ENCODE measurements at regions not wholly inside any gene's neighbourhood (a gene's known extent, or its start where the extent isn't known, plus 50 kb on each side); places are given as distances from the start of the nearest gene placed in this dataset.

GRCh38 chr6:4433199-4433598 is 297.8 kb upstream of the ECI2 start:
- ATAC-seq: no peak
- no peak for TF ChIP-seq ZNF565 (CRISPR knock-in tag; conservative IDR thresholded peaks at IDR 0.05; ENCODE audit: low read depth)
- no peak for TF ChIP-seq ZC3H10 (CRISPR knock-in tag; IDR thresholded peaks at IDR 0.05)
- TF ChIP-seq GLIS3 (CRISPR knock-in tag; IDR thresholded peaks at IDR 0.05): no peak
- no peak for TF ChIP-seq BACH2 (CRISPR knock-in tag; IDR thresholded peaks at IDR 0.05; ENCODE audit: borderline replicate concordance)
- no peak for TF ChIP-seq TSHZ2 (CRISPR knock-in tag; IDR thresholded peaks at IDR 0.05)
- no peak for TF ChIP-seq ZNF70 (CRISPR knock-in tag; IDR thresholded peaks at IDR 0.05)
- no peak for TF ChIP-seq PPARA (CRISPR knock-in tag; IDR thresholded peaks at IDR 0.05; ENCODE audit: borderline replicate concordance)
- no peak for TF ChIP-seq CREB5 (CRISPR knock-in tag; IDR thresholded peaks at IDR 0.05; ENCODE audit: low read depth)
- no peak for TF ChIP-seq ZFP3 (CRISPR knock-in tag; IDR thresholded peaks at IDR 0.05)
- no peak for TF ChIP-seq ISL1 (CRISPR knock-in tag; IDR thresholded peaks at IDR 0.05)
- TF ChIP-seq TCF4 (CRISPR knock-in tag; IDR thresholded peaks at IDR 0.05; ENCODE audit: borderline replicate concordance): no peak
- no peak for TF ChIP-seq PATZ1 (CRISPR knock-in tag; IDR thresholded peaks at IDR 0.05; ENCODE audit: borderline replicate concordance)
- no peak for TF ChIP-seq ESRRG (CRISPR knock-in tag; IDR thresholded peaks at IDR 0.05)
- no peak for TF ChIP-seq POU6F1 (CRISPR knock-in tag; IDR thresholded peaks at IDR 0.05; ENCODE audit: borderline replicate concordance, low read depth)
- no peak for TF ChIP-seq SNAI2 (CRISPR knock-in tag; IDR thresholded peaks at IDR 0.05)
- no peak for TF ChIP-seq ARNTL (CRISPR knock-in tag; IDR thresholded peaks at IDR 0.05; ENCODE audit: borderline replicate concordance, low read depth)
- no peak for TF ChIP-seq CSDC2 (CRISPR knock-in tag; IDR thresholded peaks at IDR 0.05)
- no peak for TF ChIP-seq ZFP30 (CRISPR knock-in tag; IDR thresholded peaks at IDR 0.05)
- no peak for TF ChIP-seq CSRNP3 (CRISPR knock-in tag; IDR thresholded peaks at IDR 0.05)
- no peak for TF ChIP-seq ZNF8 (CRISPR knock-in tag; IDR thresholded peaks at IDR 0.05)

- ATAC-seq: no peak
- no peak for TF ChIP-seq ZC3H10 (CRISPR knock-in tag; IDR thresholded peaks at IDR 0.05)
- TF ChIP-seq SNAI2 (CRISPR knock-in tag; IDR thresholded peaks at IDR 0.05): no peak
- TF ChIP-seq ARNTL (CRISPR knock-in tag; IDR thresholded peaks at IDR 0.05; ENCODE audit: borderline replicate concordance, low read depth): no peak
Observed at GRCh38 chr6:4426968-4427367, 291.6 kb upstream of the ECI2 start.

- ATAC-seq: no peak
- TF ChIP-seq ZNF70 (CRISPR knock-in tag; IDR thresholded peaks at IDR 0.05) (no peak), ZNF565 (CRISPR knock-in tag; conservative IDR thresholded peaks at IDR 0.05; ENCODE audit: low read depth) (no peak), TOX (CRISPR knock-in tag; IDR thresholded peaks at IDR 0.05; ENCODE audit: borderline replicate concordance) (no peak), ARNTL (CRISPR knock-in tag; IDR thresholded peaks at IDR 0.05; ENCODE audit: borderline replicate concordance, low read depth) (no peak), POU6F1 (CRISPR knock-in tag; IDR thresholded peaks at IDR 0.05; ENCODE audit: borderline replicate concordance, low read depth) (no peak)
Observed at GRCh38 chr6:4421837-4422236, 286.5 kb upstream of the ECI2 start.

All from SK-N-SH treated with all-trans-retinoic acid at 6 μM for 48 hours (cell line).